GM18873 (cell line): ENCODE measurements at regions not wholly inside any gene's neighbourhood (a gene's known extent, or its start where the extent isn't known, plus 50 kb on each side); places are given as distances from the start of the nearest gene placed in this dataset.
"Not testable (repeated sequence)": the region's sequence is repeated elsewhere in the genome, so short reads cannot be mapped to it uniquely, and the experiment has no call there.

Source experiments
- ATAC-seq: cut with Tn5 transposase; IDR thresholded peaks from one replicate; pipeline ENCODE4 v1.9.1; 2021; ENCODE audit warnings: mild to moderate bottlenecking, moderate library complexity, moderate number of reproducible peaks; ENCODE audit not compliant: unreplicated experiment, low FRiP score

DNA sequence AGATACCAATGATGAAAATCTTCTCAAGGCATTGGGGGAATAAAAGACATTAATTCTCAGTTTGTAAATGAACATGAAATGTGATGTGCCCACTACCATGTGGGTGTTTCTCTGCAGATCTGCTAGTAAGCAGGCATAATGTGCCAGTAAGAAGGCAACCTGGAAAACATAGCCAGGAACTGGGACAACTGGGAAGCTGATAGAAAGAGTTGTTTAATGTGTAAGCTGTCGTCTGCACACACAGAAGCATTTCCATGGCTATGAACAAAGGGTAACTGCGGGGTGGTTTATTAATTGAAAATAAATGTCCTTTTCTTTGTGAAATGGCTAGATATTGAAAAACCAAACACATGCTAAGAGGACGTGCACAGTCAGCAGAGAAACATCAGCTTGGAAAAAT is 52.0 kb downstream of the ZC3H11B start:
- ATAC-seq, result no peak

DNA sequence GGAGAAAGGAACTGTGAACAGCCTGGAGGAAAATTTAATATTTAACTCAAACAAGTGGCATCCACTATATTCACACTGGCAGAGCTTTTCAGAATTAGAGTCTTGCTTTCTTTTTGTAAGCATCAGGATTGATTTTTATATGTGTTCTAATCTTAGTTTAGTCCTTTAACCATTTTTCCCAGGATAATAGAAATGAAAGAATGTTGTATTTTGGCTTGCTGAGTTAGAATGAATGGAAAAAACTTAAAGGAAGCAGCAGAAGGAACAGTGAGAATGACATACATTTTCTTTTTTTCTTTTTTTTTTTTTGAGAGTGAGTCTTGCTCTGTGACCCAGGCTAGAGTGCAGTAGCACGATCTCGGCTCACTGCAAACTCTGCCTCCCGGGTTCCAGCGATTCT is 53.0 kb downstream of the ZC3H11B start:
- no peak for ATAC-seq

DNA sequence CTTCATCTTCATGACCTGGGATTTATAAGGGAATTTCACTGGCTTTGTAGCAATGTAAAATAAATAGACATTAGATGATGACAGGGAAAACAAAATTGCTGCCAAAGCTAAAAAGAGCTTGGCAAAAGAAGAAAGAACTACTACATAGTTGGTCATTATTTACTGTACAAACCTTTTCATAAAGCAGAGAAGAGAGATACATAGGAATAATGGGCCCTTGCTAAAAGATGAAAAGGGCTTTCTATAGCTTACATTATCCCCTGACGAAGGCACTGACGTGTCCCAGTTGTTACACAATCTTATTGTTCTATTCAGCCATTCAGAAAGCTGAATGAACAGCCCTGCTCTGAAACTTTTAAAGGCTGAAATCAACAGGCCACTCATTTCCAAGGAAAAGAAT is 57.1 kb downstream of the ZC3H11B start:
- ATAC-seq, result no peak

DNA sequence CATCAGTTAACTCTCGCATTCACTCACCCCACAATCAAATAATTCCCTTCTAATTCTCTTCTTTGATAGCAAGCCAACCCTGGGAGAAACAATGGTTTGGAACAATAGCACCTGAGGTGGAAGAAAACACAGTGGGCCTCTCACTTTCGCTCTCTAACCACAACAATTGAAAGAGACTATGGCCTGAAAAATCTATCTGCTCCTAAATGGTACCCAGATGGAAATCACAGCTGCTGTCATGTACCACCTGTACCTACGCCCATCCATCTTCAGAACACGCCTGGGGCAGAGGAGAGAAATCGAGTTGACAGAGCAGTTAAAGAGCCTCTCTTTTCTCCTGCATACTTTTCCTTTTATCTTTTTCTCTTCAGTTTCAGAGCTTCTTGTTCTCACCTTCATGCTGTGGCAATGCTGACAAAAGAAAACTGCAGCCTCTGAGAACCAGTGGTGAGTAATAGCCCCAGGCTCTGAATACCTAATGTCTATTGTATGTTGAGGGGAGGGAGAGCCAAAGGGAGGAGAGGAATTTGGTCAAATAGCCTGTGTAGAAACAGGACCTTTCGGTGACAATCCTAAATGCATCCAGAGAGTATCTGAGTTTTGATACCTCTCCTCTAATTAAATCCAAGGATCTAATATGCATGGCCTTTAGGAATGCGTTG is 57.7 kb downstream of the ZC3H11B start:
- no peak for ATAC-seq

DNA sequence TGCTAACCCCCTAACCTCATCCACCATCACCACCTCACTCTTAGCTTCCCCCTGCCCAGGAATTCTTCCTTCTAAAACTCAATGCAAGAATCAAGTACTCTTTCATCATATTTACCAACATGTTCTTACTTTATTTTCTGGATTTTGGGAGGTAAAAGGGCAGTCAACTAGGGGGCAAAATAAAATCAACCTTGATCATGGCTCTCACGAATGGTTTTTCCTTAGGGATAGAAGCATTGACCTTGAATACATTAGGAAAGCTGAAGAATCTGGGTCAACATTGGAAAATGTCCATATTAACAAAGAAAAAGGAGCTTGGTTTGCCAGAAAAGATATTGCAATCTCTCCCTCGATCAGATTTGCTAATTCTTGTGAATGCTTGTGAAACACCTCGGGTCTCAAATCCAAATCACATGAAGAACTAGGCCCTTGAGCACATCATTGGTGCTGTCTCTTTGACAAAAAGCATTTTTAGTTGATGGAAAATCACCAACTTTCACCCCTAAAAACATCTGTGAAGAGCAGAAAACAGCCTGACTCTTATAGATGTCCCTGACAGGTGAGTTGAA is 58.9 kb downstream of the ZC3H11B start:
- ATAC-seq, result no peak

DNA sequence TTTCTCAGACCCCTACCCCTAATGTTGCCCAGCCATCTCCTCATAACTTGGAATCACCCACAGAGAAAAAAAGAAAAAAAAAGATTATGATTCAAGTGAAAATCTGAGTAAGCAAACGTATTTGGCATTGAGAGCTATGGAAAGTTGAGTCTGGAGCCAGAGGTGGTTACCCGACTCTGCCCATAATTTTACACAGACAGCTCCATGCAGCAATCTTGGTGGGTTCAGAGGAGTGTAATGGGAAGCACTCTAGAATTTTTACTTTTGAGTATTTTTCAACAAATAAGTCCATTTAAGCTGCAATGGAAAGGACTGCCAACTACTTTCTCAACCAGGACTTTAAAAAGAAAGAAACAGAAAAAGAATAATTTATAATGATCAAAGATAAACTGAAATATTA is 62.7 kb downstream of the ZC3H11B start:
- no peak for ATAC-seq

DNA sequence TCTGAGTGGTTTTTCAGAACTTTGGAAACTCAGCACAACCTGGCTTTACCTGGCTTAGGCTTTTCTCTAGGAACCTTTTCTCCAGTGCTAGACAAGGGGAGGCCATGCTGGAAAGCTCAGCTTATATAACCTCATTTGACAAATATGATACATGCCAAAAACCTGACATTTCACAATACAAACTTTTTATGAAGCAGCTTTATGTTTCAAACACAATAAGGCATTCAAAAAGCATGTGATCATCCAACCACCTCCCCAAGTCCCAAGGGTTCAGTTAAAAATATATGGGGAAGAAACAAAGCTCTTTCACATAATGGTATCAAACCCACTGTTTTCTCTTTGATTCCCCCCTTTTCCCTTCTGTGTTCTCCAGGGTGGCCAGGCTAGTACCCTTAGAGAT is 63.7 kb downstream of the ZC3H11B start:
- no peak for ATAC-seq

DNA sequence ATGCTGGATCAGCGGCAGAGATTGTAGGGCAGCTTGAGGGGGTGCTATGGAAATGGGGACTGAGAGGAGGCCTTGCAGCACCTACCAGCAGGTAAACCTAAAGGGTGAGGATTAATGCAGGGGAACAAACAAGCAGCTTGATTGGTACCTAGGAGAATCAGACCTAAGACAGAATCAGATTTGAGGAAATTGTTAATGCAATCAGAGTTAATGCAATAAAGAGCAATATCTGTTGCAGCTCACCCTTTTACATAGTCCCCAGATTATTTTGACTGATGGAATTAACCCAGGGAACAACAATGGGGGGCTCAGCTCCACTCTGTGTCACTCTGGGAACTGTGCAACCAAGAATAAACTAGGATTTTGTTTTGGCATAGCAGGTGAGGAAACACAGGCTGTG is 64.5 kb downstream of the ZC3H11B start:
- no peak for ATAC-seq

DNA sequence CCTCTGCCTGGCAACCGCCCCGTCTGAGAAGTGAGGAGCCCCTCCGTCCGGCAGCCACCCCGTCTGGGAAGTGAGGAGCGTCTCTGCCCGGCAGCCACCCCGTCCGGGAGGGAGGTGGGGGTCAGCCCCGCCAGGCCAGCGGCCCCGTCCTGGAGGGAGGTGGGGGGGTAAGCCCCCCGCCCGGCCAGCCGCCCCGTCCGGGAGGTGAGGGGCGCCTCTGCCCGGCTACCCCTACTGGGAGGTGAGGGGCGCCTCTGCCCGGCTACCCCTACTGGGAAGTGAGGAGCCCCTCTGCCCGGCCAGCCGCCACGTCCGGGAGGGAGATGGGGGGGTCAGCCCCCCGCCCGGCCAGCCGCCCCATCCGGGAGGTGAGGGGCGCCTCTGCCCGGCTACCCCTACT is 67.1 kb downstream of the ZC3H11B start:
- ATAC-seq, result not testable (repeated sequence)

DNA sequence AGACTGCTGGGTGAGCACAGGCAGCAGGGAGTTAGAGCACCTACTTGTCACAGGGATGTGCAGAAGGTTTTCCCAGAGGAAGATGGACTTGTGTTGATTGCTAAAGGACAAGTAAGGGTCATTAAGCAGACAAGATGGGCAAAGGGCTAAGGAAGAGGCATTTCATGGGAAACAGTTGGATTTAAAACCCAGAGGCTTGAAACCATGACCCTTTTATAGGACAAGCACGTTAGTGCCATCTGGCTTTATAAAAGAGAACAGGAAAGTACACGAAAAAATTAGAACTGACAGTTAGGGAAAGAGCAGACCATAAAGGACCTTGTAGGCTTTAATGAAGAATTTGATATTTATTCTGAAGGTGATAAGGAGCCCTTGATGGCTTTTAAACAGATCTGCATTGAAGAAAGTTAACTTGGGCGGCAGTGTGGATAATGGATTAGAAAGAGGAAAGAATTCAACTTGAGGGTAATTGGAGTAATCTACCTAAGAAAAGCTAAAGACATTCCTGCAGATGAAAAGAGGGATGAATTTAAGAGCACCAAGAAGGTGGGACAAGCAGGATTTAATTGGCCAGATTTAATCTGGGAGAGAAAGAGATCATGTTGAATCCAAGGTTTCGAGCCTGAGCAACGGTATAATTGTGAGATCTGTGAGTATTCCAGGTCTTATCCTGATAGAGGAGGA is 68.6 kb downstream of the ZC3H11B start:
- ATAC-seq, result no peak

DNA sequence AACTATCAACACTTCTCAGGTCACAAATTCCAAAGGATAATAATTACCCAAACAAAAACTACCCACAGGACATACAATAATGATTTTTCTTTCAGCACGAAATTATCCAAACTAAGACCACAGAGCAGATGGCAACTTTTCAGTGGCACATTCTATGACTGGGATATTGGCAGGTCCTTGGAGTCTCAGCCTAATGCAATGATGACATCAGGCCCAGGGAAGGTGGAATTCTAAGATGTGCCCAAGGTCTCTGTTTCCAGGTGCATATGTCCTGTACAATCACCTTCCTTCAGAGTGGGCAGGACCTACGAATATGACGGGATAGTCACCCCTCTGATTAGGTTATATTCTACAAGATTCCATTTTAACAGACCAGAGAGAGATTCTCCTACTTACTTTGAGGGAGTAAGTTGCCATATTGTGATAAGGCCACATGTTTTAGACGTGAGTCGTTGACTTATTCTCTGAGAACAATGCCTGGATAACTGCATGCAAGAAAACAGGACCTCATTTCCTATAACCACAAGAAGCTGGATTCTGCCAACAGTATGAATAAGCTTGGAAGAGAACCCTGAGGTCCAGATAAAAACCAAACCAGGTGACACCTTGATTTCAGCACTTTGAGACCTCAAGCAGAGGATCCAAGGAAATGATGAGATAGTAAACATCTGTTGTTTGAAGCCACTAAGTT is 69.9 kb downstream of the ZC3H11B start:
- ATAC-seq, result no peak

DNA sequence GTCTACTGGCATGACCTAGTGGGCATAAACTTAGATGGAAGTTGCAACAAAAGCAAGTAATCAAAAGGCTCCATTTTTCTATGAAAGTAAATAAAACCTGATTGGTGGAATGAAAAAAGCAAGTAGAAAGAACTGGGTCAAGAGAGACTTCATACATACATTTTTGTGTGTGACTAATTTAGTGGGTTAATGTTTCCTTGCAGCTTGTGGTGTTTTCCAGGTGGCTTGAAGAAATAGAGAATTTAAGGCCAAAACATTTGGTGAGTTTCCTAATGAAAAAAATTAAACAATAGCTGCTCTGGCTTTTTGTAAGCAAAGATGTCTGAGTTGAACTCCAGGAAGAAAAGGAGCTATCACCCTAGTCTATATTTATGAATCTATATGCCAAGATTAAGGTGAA is 71.0 kb downstream of the ZC3H11B start:
- ATAC-seq, result no peak

DNA sequence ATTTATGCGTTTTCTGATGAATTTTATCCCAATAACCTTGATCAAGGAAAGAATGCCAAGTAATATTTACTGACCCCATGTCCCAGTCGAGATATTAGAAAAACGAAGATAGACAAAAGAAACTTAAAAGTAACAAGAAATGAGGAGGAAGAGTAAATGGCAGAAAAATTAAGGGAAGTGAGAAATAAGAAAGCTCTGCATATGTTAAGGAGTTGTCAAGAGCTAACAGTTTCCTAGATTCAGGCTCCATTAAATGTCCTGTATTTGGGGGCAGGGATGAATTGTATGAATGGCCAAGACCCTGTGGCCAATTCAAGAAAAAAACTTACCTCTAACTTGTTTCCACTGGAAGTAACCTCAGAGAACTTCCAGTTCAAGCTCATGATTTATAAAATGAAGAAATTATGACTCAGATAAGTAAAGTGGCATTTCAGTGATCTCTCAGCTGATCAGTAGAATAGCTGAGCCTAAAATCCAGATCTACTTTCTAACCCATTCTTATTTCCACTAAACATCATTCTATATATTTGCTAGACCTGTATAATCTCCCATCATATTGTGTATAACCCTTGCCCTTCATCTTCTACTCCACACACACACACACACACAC is 73.2 kb downstream of the ZC3H11B start:
- ATAC-seq, result no peak

DNA sequence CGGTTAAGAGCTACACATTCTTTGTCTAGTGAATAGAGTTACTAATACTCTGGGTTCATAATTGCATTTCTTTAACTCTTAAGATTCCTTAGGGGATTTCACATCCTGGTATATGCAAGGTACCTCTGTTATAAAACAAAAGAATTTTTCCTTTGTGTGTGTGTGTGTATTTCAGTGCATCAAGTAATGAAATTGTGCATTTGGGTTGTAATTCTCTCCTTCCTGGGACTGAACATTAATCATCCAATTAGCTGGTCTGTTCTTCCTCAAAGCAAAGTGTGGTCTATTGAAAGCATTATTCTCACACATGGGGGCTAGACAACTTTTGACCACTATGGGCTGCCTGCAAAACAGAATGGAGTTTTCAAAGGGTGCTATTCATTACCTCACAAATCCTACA is 74.0 kb downstream of the ZC3H11B start:
- no peak for ATAC-seq

DNA sequence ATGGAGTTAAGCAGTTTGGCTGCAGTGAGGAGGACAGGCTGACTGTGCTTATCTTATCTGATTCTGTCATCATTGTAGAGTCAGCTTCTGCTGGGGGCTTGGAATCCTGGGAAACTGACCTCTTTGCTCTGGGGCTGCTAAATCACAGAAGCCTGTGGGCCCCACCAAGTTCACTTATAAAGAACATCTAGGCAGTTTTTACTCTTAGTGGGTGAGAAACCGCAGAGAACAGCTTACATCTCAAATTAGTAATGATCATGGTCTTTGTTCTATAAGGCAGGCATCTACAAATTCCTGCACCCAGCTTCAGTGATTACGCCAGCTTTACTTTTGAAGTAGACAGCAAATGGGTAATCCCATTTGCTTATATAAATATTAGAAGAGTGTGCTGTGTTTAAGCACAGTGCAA is 75.7 kb downstream of the ZC3H11B start:
- ATAC-seq, result no peak

DNA sequence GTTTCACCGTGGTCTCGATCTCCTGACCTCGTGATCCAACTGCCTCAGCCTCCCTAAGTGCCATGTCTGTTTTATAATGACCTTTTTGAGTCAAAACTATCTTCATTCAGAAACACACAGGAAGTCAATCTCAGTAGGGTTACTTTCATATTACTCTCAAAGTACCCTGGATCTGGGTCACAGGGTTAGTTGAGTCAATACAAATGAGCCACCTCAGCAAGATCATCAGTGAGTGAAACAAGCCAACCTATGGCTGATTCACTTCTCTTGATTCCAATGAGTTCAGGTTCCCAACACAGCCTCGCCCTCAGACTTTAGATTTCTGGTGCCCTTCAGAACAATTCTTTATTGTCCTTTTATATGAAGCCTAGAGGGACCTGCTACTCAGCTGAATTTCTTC is 76.9 kb downstream of the ZC3H11B start:
- ATAC-seq, result no peak

DNA sequence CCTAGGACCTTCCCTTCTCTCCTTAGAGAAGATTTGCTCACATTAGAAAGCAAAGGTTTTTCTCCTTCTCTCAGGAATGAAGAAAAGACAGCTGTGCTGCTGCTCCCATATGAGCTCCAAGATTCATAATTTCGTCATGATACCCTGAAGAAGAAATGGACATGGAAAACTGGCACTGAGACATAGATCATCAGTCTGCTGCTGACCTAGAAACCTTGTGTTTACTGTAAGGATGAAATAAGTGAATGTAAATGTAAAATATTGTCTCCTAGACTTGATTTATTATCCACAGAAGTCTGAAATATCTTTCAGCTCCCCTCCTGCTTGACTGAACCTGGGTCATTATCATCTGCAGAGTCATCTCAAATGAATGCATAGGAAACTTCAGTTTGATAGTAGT is 77.9 kb downstream of the ZC3H11B start:
- no peak for ATAC-seq

DNA sequence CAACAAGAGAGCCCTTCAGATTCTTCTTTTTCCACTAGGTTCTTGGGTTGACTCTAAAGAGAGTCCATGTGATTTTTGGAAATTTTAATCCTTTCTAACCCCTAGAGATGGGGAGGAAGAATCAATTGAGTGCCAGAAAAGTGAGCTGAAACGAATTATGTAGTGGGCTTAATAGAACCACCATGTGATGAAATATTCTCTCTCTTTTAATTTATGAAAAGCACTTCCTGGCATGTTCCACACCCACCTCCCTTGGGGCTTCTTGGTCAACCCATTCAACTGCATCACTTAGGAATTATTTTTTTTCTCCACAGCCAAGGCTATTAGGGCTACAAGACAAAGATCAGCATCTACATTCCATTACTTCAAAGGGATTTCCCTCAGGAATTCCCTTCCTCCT is 79.6 kb downstream of the ZC3H11B start:
- ATAC-seq, result no peak

DNA sequence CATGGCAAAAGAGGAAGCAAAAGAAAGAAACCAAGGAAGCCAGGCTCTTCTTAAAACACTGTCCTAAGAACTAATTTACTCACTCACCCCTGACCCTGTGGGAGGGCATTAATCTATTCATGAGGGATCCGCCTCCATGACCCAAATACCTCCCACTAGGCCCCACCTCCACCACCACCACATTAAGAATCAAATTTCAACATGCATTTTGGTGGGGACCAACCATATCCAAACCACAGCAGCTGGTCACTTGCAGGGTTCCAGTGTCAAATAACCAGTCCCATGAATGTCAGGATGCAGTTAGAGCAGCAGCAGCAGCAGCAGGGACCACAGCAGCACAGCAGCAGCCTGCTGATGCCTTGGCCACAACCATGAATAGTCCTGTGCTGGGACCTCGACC is 83.8 kb downstream of the ZC3H11B start:
- no peak for ATAC-seq

DNA sequence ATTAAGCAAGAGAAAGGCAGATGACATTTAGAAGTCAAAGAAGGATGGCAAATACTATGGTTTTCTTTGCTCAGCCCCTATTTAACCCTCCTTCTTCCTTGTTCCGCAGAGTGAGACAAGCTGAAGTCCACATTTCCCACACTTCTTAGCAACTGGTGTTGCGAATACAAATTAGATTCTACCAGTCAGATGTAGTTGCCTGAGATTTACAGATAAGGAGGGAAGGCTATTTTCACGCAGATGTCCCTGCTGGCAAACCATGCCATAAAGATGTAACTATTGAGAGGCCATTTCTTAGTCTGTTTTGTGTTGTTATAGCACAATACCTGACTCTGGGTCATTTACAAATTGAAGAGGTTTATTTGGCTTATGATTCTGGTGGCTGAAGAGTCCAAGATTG is 84.3 kb downstream of the ZC3H11B start:
- no peak for ATAC-seq

DNA sequence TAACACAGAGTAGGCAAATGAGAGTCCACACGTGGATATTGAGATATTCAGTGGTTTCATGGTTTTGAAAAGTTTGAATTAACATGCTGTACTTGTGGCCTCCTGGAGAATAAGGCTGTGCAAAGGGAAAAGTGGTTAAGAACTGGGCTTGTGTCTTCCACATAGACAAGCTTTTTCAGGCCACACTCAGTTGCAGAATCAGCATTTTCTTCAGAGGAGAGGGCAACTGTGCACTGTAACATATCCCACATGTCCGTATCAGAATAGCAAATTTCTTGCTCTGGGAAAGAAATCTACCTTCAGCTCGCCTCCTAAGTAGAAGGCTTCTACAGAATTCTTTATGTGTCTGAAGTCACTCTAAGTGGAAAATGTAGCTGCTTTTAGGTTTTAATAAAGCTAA is 84.9 kb downstream of the ZC3H11B start:
- no peak for ATAC-seq
